ENCODE measurements at regions not wholly inside any gene's neighbourhood (a gene's known extent, or its start where the extent isn't known, plus 50 kb on each side); places are given as distances from the start of the nearest gene placed in this dataset.

GRCh38 chr2:82857967-82858366, 1601.1 kb downstream of the SUCLG1 start:
- Histone ChIP-seq H3K27ac (ENCODE audit: low read depth in 1 of 2, low read length in 1 of 2) (no peak overlapping the region), H3K27me3 (ENCODE audit: control insufficient read depth in 3 of 3, insufficient read depth in 3 of 3, low read length in 2 of 3) (no peaks in the 10 kb centered on the region), H3K9me3 (ENCODE audit: control insufficient read depth in 4 of 4, insufficient read depth in 3 of 4, low read length in 3 of 4) (no peaks in the 10 kb centered on the region), H3K4me3 (no peak overlapping the region), H3K36me3 (ENCODE audit: control insufficient read depth in 4 of 4, insufficient read depth in 4 of 4, low read length in 4 of 4) (no peaks in the 10 kb centered on the region), H3K9ac (ENCODE audit: insufficient read depth in 1 of 2, low read length in 2 of 2) (no peak overlapping the region), H3K4me1 (ENCODE audit: control insufficient read depth in 5 of 5, insufficient read depth in 5 of 5, low read length in 5 of 5) (peaks cover 0 to 18% (median 6%) of the 10 kb centered on the region in 5 donors)
- ATAC-seq (ENCODE audit: insufficient read depth, low FRiP score) (no peak), DNase-seq (peak; percentile 94 to 99 (median 98))
- WGBS, 2 donors, result 50 to 63% methylated on average over 5 of the region's 5 CpGs
- TF ChIP-seq, protein P1, sequence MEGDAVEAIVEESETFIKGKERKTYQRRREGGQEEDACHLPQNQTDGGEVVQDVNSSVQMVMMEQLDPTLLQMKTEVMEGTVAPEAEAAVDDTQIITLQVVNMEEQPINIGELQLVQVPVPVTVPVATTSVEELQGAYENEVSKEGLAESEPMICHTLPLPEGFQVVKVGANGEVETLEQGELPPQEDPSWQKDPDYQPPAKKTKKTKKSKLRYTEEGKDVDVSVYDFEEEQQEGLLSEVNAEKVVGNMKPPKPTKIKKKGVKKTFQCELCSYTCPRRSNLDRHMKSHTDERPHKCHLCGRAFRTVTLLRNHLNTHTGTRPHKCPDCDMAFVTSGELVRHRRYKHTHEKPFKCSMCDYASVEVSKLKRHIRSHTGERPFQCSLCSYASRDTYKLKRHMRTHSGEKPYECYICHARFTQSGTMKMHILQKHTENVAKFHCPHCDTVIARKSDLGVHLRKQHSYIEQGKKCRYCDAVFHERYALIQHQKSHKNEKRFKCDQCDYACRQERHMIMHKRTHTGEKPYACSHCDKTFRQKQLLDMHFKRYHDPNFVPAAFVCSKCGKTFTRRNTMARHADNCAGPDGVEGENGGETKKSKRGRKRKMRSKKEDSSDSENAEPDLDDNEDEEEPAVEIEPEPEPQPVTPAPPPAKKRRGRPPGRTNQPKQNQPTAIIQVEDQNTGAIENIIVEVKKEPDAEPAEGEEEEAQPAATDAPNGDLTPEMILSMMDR (IDR thresholded peaks at IDR 0.05; ENCODE audit: control extremely low read depth, extremely low read depth), result no peak

DNA sequence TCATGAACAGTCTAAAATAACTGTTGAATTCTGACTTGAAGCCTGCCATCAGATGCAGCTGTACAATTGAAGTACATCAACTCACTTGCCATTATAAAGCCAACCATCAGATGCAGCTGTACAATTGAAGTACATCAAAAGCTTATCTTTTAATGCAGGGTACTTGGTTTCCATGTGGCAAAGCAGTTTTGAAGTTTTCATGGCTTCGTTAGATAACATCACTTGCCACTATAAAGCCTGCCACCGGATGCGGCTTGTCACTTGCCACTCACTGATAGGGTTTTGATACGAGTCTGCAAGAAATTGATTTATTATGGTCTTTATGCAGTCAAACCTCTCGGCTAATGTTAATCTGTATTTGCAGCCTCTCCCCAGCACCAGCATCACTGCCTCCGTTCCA, 1605.8 kb downstream of the SUCLG1 start:
- TF ChIP-seq, protein P1 (IDR thresholded peaks at IDR 0.05; ENCODE audit: control extremely low read depth, extremely low read depth), result no peak
- Histone ChIP-seq H3K36me3 (ENCODE audit: control insufficient read depth in 4 of 4, insufficient read depth in 4 of 4, low read length in 4 of 4) (no peaks in the 10 kb centered on the region), H3K4me3 (no peak overlapping the region), H3K27ac (ENCODE audit: low read depth in 1 of 2, low read length in 1 of 2) (no peak overlapping the region), H3K9ac (ENCODE audit: insufficient read depth in 1 of 2, low read length in 2 of 2) (no peak overlapping the region), H3K9me3 (ENCODE audit: control insufficient read depth in 4 of 4, insufficient read depth in 3 of 4, low read length in 3 of 4) (no peaks in the 10 kb centered on the region), H3K27me3 (ENCODE audit: control insufficient read depth in 3 of 3, insufficient read depth in 3 of 3, low read length in 2 of 3) (no peaks in the 10 kb centered on the region), H3K4me1 (ENCODE audit: control insufficient read depth in 5 of 5, insufficient read depth in 5 of 5, low read length in 5 of 5) (peaks cover 0 to 16% (median 6%) of the 10 kb centered on the region in 5 donors)
- ATAC-seq (ENCODE audit: insufficient read depth, low FRiP score) (no peak), DNase-seq (no peak)
- 64 to 73% methylated on average over 6 of the region's 6 CpGs for WGBS, 2 donors

DNA sequence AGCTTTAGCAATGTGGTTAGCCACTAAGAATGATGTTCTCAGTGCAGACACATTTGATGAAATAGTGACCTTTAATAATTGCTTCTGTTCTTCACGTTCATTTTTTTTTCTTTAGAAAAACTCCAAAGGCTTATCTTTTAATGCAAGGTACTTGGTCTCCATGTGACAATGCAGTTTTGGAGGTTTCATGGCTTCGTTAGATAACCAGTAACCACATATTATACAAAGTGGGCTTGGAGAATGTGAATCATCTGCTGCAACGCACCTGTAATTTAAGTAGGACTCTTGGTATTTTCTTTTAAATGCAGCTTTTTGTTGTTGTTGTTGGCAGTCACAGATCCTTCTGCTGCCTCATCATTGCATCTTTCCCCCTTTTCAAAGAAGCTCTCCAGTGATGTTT, 1606.3 kb downstream of the SUCLG1 start:
- Histone ChIP-seq H3K4me1 (ENCODE audit: control insufficient read depth in 5 of 5, insufficient read depth in 5 of 5, low read length in 5 of 5) (peaks cover 0 to 12% (median 5%) of the 10 kb centered on the region in 5 donors), H3K27me3 (ENCODE audit: control insufficient read depth in 3 of 3, insufficient read depth in 3 of 3, low read length in 2 of 3) (no peaks in the 10 kb centered on the region), H3K4me3 (no peak overlapping the region), H3K9me3 (ENCODE audit: control insufficient read depth in 4 of 4, insufficient read depth in 3 of 4, low read length in 3 of 4) (no peaks in the 10 kb centered on the region), H3K9ac (ENCODE audit: insufficient read depth in 1 of 2, low read length in 2 of 2) (no peak overlapping the region), H3K27ac (ENCODE audit: low read depth in 1 of 2, low read length in 1 of 2) (no peak overlapping the region), H3K36me3 (ENCODE audit: control insufficient read depth in 4 of 4, insufficient read depth in 4 of 4, low read length in 4 of 4) (no peaks in the 10 kb centered on the region)
- DNase-seq (no peak), ATAC-seq (ENCODE audit: insufficient read depth, low FRiP score) (no peak)
- WGBS, 2 donors, result 60 to 61% methylated on average over 3 of the region's 3 CpGs
- TF ChIP-seq, protein P1 (IDR thresholded peaks at IDR 0.05; ENCODE audit: control extremely low read depth, extremely low read depth), result no peak

DNA sequence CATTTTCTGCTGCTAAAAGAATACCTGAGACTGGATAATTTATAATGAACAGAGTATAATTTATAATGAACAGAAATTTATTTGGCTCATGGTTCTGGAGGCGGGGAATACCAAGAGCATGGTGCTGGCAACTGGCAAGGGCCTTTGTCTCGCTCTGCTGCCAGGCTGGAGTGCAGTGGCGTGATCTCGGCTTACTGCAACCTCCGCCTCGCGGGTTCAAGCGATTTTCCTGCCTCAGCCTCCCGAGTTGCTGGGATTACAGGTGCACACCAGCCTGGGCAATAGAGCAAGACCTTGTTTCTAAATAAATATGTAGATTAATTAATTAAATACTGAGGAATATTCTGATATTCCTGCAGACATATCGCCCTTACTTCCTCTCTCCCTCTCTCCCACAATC, 1610.8 kb downstream of the SUCLG1 start:
- Histone ChIP-seq H3K4me3 (no peak overlapping the region), H3K9ac (ENCODE audit: insufficient read depth in 1 of 2, low read length in 2 of 2) (no peak overlapping the region), H3K36me3 (ENCODE audit: control insufficient read depth in 4 of 4, insufficient read depth in 4 of 4, low read length in 4 of 4) (no peaks in the 10 kb centered on the region), H3K9me3 (ENCODE audit: control insufficient read depth in 4 of 4, insufficient read depth in 3 of 4, low read length in 3 of 4) (no peaks in the 10 kb centered on the region), H3K27me3 (ENCODE audit: control insufficient read depth in 3 of 3, insufficient read depth in 3 of 3, low read length in 2 of 3) (no peaks in the 10 kb centered on the region), H3K4me1 (ENCODE audit: control insufficient read depth in 5 of 5, insufficient read depth in 5 of 5, low read length in 5 of 5) (no peaks in the 10 kb centered on the region), H3K27ac (ENCODE audit: low read depth in 1 of 2, low read length in 1 of 2) (no peak overlapping the region)
- DNase-seq (no peak), ATAC-seq (ENCODE audit: insufficient read depth, low FRiP score) (no peak)
- TF ChIP-seq, protein P1 (IDR thresholded peaks at IDR 0.05; ENCODE audit: control extremely low read depth, extremely low read depth), result no peak
- WGBS, 2 donors, result 94 to 96% methylated on average over 10 of the region's 10 CpGs
